Uterus (tissue), 2 donors: ENCODE measurements at regions not wholly inside any gene's neighbourhood (a gene's known extent, or its start where the extent isn't known, plus 50 kb on each side); places are given as distances from the start of the nearest gene placed in this dataset.

ENCODE experiments used
- POLR2A ChIP-seq, 2 donors: fragments of 450-650 bp; IDR thresholded peaks; one replicate each; pipeline ENCODE4 v1.6.1; 2016; ENCODE audit warnings: antibody characterized with exemption in 2 of 2, mild to moderate bottlenecking in 1 of 2, moderate library complexity in 1 of 2
- TF ChIP-seq, protein P1 (sequence below), 4 experiments: fragments of 200-600 bp in 2 of 4; fragments of 450-650 bp in 2 of 4; sonication (generic) in 2 of 4; IDR thresholded peaks; one replicate each; pipeline ENCODE4 v1.5.1; 2016 to 2019; ENCODE audit warnings: antibody characterized with exemption in 4 of 4, mild to moderate bottlenecking in 2 of 4, moderate library complexity in 1 of 4

- TF ChIP-seq, protein P1, sequence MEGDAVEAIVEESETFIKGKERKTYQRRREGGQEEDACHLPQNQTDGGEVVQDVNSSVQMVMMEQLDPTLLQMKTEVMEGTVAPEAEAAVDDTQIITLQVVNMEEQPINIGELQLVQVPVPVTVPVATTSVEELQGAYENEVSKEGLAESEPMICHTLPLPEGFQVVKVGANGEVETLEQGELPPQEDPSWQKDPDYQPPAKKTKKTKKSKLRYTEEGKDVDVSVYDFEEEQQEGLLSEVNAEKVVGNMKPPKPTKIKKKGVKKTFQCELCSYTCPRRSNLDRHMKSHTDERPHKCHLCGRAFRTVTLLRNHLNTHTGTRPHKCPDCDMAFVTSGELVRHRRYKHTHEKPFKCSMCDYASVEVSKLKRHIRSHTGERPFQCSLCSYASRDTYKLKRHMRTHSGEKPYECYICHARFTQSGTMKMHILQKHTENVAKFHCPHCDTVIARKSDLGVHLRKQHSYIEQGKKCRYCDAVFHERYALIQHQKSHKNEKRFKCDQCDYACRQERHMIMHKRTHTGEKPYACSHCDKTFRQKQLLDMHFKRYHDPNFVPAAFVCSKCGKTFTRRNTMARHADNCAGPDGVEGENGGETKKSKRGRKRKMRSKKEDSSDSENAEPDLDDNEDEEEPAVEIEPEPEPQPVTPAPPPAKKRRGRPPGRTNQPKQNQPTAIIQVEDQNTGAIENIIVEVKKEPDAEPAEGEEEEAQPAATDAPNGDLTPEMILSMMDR (IDR thresholded peaks at IDR 0.05): no peak
- no peak for TF ChIP-seq POLR2A (IDR thresholded peaks at IDR 0.05)
Measured at GRCh38 chr3:81045976-81046375, 715.5 kb downstream of the GBE1 start.
